ENCODE measurements at regions not wholly inside any gene's neighbourhood (a gene's known extent, or its start where the extent isn't known, plus 50 kb on each side); places are given as distances from the start of the nearest gene placed in this dataset.

GRCh38 chr3:54062546-54062945 lies 59.8 kb upstream of the CACNA2D3 start (continued):
- TF ChIP-seq CHD7 (IDR thresholded peaks at IDR 0.05; ENCODE audit: insufficient replicate concordance, low read length) = no peak
- no peak for TF ChIP-seq CTCF (IDR thresholded peaks at IDR 0.05; ENCODE audit: control extremely low read depth in 1 of 3, insufficient read depth in 1 of 3, low read depth in 1 of 3, low read length in 3 of 3)
- no peak for TF ChIP-seq PHF8 (conservative IDR thresholded peaks at IDR 0.05; ENCODE audit: low read depth, low read length)
- TF ChIP-seq JUN (IDR thresholded peaks at IDR 0.05; ENCODE audit: low read depth, low read length) = no peak

Data from H1 (cell line).